WTC11 (cell line): ENCODE measurements at regions not wholly inside any gene's neighbourhood (a gene's known extent, or its start where the extent isn't known, plus 50 kb on each side); places are given as distances from the start of the nearest gene placed in this dataset.

Experiments
- ATAC-seq: fragments of 200-7000 bp; cut with Tn5 transposase; 2 replicates; pipeline ENCODE4 v1.10.0; 2021; ENCODE audit warnings: mild to moderate bottlenecking, moderate library complexity
- CTCF ChIA-PET: fragments of 300-600 bp; sonication (Branson Sonifier 250); formaldehyde crosslinking; loops from one replicate; lab custom pipeline; 2021; ENCODE audit warnings: antibody characterized with exemption; lab: Charles Lee
- POLR2A ChIA-PET: fragments of 350-600 bp; sonication (Branson Sonifier 250); formaldehyde crosslinking; loops from one replicate; lab custom pipeline; 2021; ENCODE audit warnings: antibody characterized with exemption; lab: Charles Lee
- DNase-seq: peaks from one replicate; pipeline ENCODE4 v3.0.0; 2021; ENCODE audit warnings: low spot score
- H3K27ac Mint-ChIP-seq: 2 replicates; pipeline ENCODE4 v1.8.0; 2021; ENCODE audit warnings: mixed read lengths
- H3K27me3 Mint-ChIP-seq: 2 replicates; pipeline ENCODE4 v1.8.0; 2021; ENCODE audit warnings: low read depth, mild to moderate bottlenecking, moderate library complexity, mixed read lengths
- H3K36me3 Mint-ChIP-seq: 2 replicates; pipeline ENCODE4 v1.8.0; 2021; ENCODE audit warnings: mixed read lengths
- H3K4me1 Mint-ChIP-seq: 2 replicates; pipeline ENCODE4 v1.8.0; 2022; ENCODE audit warnings: mixed read lengths
- H3K4me3 Mint-ChIP-seq: 2 replicates; pipeline ENCODE4 v1.8.0; 2021; ENCODE audit warnings: mild to moderate bottlenecking, moderate library complexity, mixed read lengths
- H3K9me3 Mint-ChIP-seq: 2 replicates; pipeline ENCODE4 v1.8.0; 2021; ENCODE audit warnings: mixed read lengths
- ELF4 ChIP-seq: sonication (generic); formaldehyde crosslinking; IDR thresholded peaks from 2 replicates; pipeline ENCODE4 v1.8.1; 2022; ENCODE audit warnings: low read depth, mild to moderate bottlenecking, moderate library complexity, missing genetic modification reagents
- EMX1 ChIP-seq: fragments of 250-450 bp; sonication (Bioruptor Pico); IDR thresholded peaks from 2 replicates; pipeline ENCODE4 v1.8.0; 2021; ENCODE audit warnings: mild to moderate bottlenecking
- FOXP1 ChIP-seq: sonication (generic); formaldehyde crosslinking; IDR thresholded peaks from 2 replicates; pipeline ENCODE4 v1.8.0; 2022; ENCODE audit warnings: missing genetic modification reagents, mild to moderate bottlenecking, moderate library complexity, borderline replicate concordance
- GRHL2 ChIP-seq: fragments of 250-450 bp; sonication (Bioruptor Pico); IDR thresholded peaks from 2 replicates; pipeline ENCODE4 v1.8.0; 2022; ENCODE audit warnings: mild to moderate bottlenecking, moderate library complexity; ENCODE audit not compliant: insufficient replicate concordance, severe bottlenecking
- HMGA2 ChIP-seq: fragments of 250-450 bp; sonication (Bioruptor Pico); IDR thresholded peaks from 2 replicates; pipeline ENCODE4 v1.4.0; 2021; ENCODE audit warnings: mild to moderate bottlenecking, moderate library complexity
- HMGXB4 ChIP-seq: sonication (generic); formaldehyde crosslinking; IDR thresholded peaks from 2 replicates; pipeline ENCODE4 v1.8.1; 2023; ENCODE audit warnings: mild to moderate bottlenecking, moderate library complexity, missing genetic modification reagents
- IRF2 ChIP-seq: sonication (generic); formaldehyde crosslinking; IDR thresholded peaks from 2 replicates; pipeline ENCODE4 v1.8.0; 2022; ENCODE audit warnings: low read depth, missing genetic modification reagents, borderline replicate concordance
- JUN ChIP-seq: sonication (generic); formaldehyde crosslinking; IDR thresholded peaks from 2 replicates; pipeline ENCODE4 v1.8.0; 2023; ENCODE audit warnings: mild to moderate bottlenecking, missing genetic modification reagents
- KAT7 ChIP-seq: sonication (generic); formaldehyde crosslinking; IDR thresholded peaks from 2 replicates; pipeline ENCODE4 v1.8.1; 2023; ENCODE audit warnings: missing genetic modification reagents, mild to moderate bottlenecking, borderline replicate concordance
- NR1H2 ChIP-seq: sonication (generic); formaldehyde crosslinking; IDR thresholded peaks from 2 replicates; pipeline ENCODE4 v1.9.0; 2021; ENCODE audit warnings: mild to moderate bottlenecking, moderate library complexity, missing genetic modification reagents
- NR2C2 ChIP-seq: sonication (generic); formaldehyde crosslinking; IDR thresholded peaks from 2 replicates; pipeline ENCODE4 v1.8.0; 2022; ENCODE audit warnings: mild to moderate bottlenecking, missing genetic modification reagents
- OVOL2 ChIP-seq: fragments of 250-450 bp; sonication (Bioruptor Pico); IDR thresholded peaks from 2 replicates; pipeline ENCODE4 v1.9.0; 2021; ENCODE audit warnings: mild to moderate bottlenecking, borderline replicate concordance
- RELA ChIP-seq: sonication (generic); formaldehyde crosslinking; IDR thresholded peaks from 2 replicates; pipeline ENCODE4 v1.8.1; 2022; ENCODE audit warnings: missing genetic modification reagents, mild to moderate bottlenecking, borderline replicate concordance
- RORB ChIP-seq: fragments of 250-450 bp; sonication (Bioruptor Pico); IDR thresholded peaks from 2 replicates; pipeline ENCODE4 v1.9.0; 2021; ENCODE audit warnings: mild to moderate bottlenecking
- SOX15 ChIP-seq: fragments of 250-450 bp; sonication (Bioruptor Pico); IDR thresholded peaks from 2 replicates; pipeline ENCODE4 v1.9.0; 2021; ENCODE audit warnings: mild to moderate bottlenecking
- ZMAT4 ChIP-seq: fragments of 250-450 bp; sonication (Bioruptor Pico); IDR thresholded peaks from 2 replicates; pipeline ENCODE4 v1.9.0; 2021; ENCODE audit warnings: mild to moderate bottlenecking
- ZNF121 ChIP-seq: sonication (generic); formaldehyde crosslinking; IDR thresholded peaks from 2 replicates; pipeline ENCODE4 v1.8.0; 2023; ENCODE audit warnings: missing genetic modification reagents
- ZNF219 ChIP-seq: sonication (generic); formaldehyde crosslinking; IDR thresholded peaks from 2 replicates; pipeline ENCODE4 v1.8.0; 2023; ENCODE audit warnings: missing genetic modification reagents, mild to moderate bottlenecking, borderline replicate concordance
- ZNF317 ChIP-seq: sonication (generic); formaldehyde crosslinking; IDR thresholded peaks from 2 replicates; pipeline ENCODE4 v1.8.1; 2023; ENCODE audit warnings: low read depth, mild to moderate bottlenecking, moderate library complexity, missing genetic modification reagents, borderline replicate concordance
- ZNF532 ChIP-seq: fragments of 250-450 bp; sonication (Bioruptor Pico); IDR thresholded peaks from 2 replicates; pipeline ENCODE4 v1.9.0; 2021; ENCODE audit warnings: mild to moderate bottlenecking, borderline replicate concordance
- ZSCAN18 ChIP-seq: fragments of 250-450 bp; sonication (Bioruptor Pico); IDR thresholded peaks from 2 replicates; pipeline ENCODE4 v2.1.2; 2022; ENCODE audit warnings: mild to moderate bottlenecking, moderate library complexity

GRCh38 chr16:86382774-86383407, 127.4 kb upstream of the FOXF1 start:
- no peak for TF ChIP-seq HMGA2 (CRISPR knock-in tag)
- TF ChIP-seq FOXP1 (CRISPR knock-in tag): no peak
- TF ChIP-seq EMX1 (CRISPR knock-in tag): no peak
- TF ChIP-seq KAT7 (CRISPR knock-in tag): no peak
- no peak for TF ChIP-seq ZNF121 (CRISPR knock-in tag)
- no peak for TF ChIP-seq NR2C2 (CRISPR knock-in tag)
- TF ChIP-seq ELF4 (CRISPR knock-in tag): no peak
- no peak for TF ChIP-seq GRHL2 (CRISPR knock-in tag)
- no peak for TF ChIP-seq SOX15
- TF ChIP-seq ZNF219: no peak
- no peak for TF ChIP-seq IRF2 (CRISPR knock-in tag)
- no peak for TF ChIP-seq ZSCAN18 (CRISPR knock-in tag)
- TF ChIP-seq RORB (CRISPR knock-in tag): no peak
- TF ChIP-seq JUN: no peak
- TF ChIP-seq NR1H2 (CRISPR knock-in tag): no peak
- TF ChIP-seq ZMAT4 (CRISPR knock-in tag): no peak
- Mint-ChIP-seq H3K9me3 (peaks cover 3% of the 10 kb centered on the region), H3K4me3 (no peak overlapping the region), H3K36me3 (no peaks in the 10 kb centered on the region), H3K27ac (no peak overlapping the region), H3K4me1 (peaks cover 30% of the 10 kb centered on the region), H3K27me3 (no peaks in the 10 kb centered on the region; the same call in 1 of the 2 replicates)
- CTCF ChIA-PET: interaction anchor here (0.7 kb wide), 1 partner anchor 42 kb away, joined by 4 read pairs; no protein-coding TSS in a partner anchor
- ATAC-seq (no peak), DNase-seq (no peak)
- POLR2A ChIA-PET: no interaction called here

GRCh38 chr16:86383488-86384262, 126.7 kb upstream of the FOXF1 start:
- ChIA-PET POLR2A (no interaction called here), CTCF (interaction anchor here (0.7 to 1.4 kb wide), 2 partner anchors 43 to 311 kb away, joined by 4 to 5 read pairs; no protein-coding TSS in a partner anchor)
- TF ChIP-seq HMGXB4 (CRISPR knock-in tag): no peak
- TF ChIP-seq ZNF121 (CRISPR knock-in tag): no peak
- TF ChIP-seq ZNF532 (CRISPR knock-in tag): no peak
- no peak for TF ChIP-seq OVOL2 (CRISPR knock-in tag)
- no peak for TF ChIP-seq ZNF219
- TF ChIP-seq RELA: no peak
- no peak for TF ChIP-seq ZNF317 (CRISPR knock-in tag)
- no peak for DNase-seq
- Mint-ChIP-seq H3K27me3 (no peaks in the 10 kb centered on the region; the same call in 1 of the 2 replicates), H3K4me1 (peaks cover 30% of the 10 kb centered on the region), H3K36me3 (no peaks in the 10 kb centered on the region), H3K27ac (no peak overlapping the region; the same call in 1 of the 2 replicates), H3K9me3 (peaks cover 4% of the 10 kb centered on the region), H3K4me3 (no peak overlapping the region)
- no peak for ATAC-seq
